HG02981 (cell line): ENCODE measurements at regions not wholly inside any gene's neighbourhood (a gene's known extent, or its start where the extent isn't known, plus 50 kb on each side); places are given as distances from the start of the nearest gene placed in this dataset.
"Not testable (repeated sequence)": the region's sequence is repeated elsewhere in the genome, so short reads cannot be mapped to it uniquely, and the experiment has no call there.

Source experiments
- ATAC-seq: cut with Tn5 transposase; IDR thresholded peaks from one replicate; pipeline ENCODE4 v1.9.1; 2021; ENCODE audit warnings: mild to moderate bottlenecking, moderate library complexity; ENCODE audit not compliant: unreplicated experiment

GRCh38 chr5:50583621-50584020 lies 82.8 kb upstream of the PARP8 start:
- ATAC-seq, result no peak

- ATAC-seq, result not testable (repeated sequence)
Measured at GRCh38 chr5:50588471-50588870, 78.0 kb upstream of the PARP8 start.

GRCh38 chr5:50590444-50591189 lies 75.8 kb upstream of the PARP8 start:
- not testable (repeated sequence) for ATAC-seq

GRCh38 chr5:50591338-50591737 lies 75.1 kb upstream of the PARP8 start:
- not testable (repeated sequence) for ATAC-seq

- no peak for ATAC-seq
Measured at GRCh38 chr5:50593681-50594080, 72.8 kb upstream of the PARP8 start.

- no peak for ATAC-seq
Measured at GRCh38 chr5:50595199-50595598, 71.2 kb upstream of the PARP8 start.

- not testable (repeated sequence) for ATAC-seq
Measured at GRCh38 chr5:50601576-50601975, 64.9 kb upstream of the PARP8 start.

- ATAC-seq, result no peak
Measured at GRCh38 chr5:50606179-50606578, 60.3 kb upstream of the PARP8 start.

GRCh38 chr5:50607456-50607855 lies 59.0 kb upstream of the PARP8 start:
- not testable (repeated sequence) for ATAC-seq

- not testable (repeated sequence) for ATAC-seq
Measured at GRCh38 chr5:50607953-50608705, 58.3 kb upstream of the PARP8 start.

GRCh38 chr5:50613057-50613456 lies 53.4 kb upstream of the PARP8 start:
- not testable (repeated sequence) for ATAC-seq
